ENCODE measurements at regions not wholly inside any gene's neighbourhood (a gene's known extent, or its start where the extent isn't known, plus 50 kb on each side); places are given as distances from the start of the nearest gene placed in this dataset.

DNA sequence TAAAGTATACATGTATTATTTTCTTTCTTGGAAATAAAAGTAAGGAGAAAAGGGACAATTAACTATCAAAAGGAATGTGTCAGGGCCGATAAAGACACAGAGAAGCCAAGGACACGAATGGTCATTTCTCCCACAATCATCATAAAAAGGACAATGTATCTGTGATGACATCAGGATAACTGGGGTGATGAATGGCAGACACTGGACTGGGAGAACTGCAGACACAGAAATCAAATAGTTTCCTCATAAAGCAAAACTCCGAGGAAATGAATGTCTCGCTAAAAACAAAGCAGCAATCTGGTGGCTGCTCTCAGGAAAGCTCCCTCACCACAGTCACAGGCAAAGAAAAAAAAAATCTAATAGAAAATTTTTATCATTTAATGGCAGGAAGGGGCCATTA, 69.3 kb upstream of the NPY start:
- no peak overlapping the region for H3K4me3 ChIP-seq (ENCODE audit: control insufficient read depth, low read depth, low read length)
- TF ChIP-seq, protein P1, sequence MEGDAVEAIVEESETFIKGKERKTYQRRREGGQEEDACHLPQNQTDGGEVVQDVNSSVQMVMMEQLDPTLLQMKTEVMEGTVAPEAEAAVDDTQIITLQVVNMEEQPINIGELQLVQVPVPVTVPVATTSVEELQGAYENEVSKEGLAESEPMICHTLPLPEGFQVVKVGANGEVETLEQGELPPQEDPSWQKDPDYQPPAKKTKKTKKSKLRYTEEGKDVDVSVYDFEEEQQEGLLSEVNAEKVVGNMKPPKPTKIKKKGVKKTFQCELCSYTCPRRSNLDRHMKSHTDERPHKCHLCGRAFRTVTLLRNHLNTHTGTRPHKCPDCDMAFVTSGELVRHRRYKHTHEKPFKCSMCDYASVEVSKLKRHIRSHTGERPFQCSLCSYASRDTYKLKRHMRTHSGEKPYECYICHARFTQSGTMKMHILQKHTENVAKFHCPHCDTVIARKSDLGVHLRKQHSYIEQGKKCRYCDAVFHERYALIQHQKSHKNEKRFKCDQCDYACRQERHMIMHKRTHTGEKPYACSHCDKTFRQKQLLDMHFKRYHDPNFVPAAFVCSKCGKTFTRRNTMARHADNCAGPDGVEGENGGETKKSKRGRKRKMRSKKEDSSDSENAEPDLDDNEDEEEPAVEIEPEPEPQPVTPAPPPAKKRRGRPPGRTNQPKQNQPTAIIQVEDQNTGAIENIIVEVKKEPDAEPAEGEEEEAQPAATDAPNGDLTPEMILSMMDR (conservative IDR thresholded peaks at IDR 0.05; ENCODE audit: control insufficient read depth, insufficient read depth, low read depth, low read length), result no peak
- DNase-seq (ENCODE audit: low read depth), result no peak

DNA sequence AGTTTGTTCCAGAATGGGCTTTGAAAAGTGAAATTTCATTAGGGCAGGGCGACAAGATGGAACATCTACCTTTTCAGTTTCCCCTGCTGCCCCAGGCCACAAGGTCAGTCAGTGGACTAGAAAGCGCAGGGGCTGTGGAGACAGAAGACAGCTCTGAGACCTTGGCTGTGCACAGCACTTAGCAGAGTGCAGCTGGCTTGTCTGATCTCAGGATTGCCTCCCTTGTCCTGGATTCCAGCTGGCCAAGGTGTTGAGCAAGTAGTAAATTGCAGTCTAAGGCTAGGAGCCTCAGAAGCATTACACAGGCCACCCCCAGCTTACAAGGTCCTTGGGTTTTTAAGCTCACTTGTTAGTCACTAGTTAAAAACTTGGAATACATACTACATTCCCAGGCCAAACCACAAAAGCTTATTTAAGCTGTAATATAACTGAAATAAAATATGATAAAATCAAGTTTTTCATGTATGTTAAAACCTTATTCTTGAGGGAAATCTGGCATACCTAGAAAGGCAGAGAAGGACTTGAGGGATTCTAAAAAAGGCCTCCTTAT, 67.3 kb upstream of the NPY start:
- H3K4me3 ChIP-seq (ENCODE audit: control insufficient read depth, low read depth, low read length), result no peak overlapping the region
- TF ChIP-seq, protein P1 (conservative IDR thresholded peaks at IDR 0.05; ENCODE audit: control insufficient read depth, insufficient read depth, low read depth, low read length), result no peak
- peak; percentile 15 for DNase-seq (ENCODE audit: low read depth)

DNA sequence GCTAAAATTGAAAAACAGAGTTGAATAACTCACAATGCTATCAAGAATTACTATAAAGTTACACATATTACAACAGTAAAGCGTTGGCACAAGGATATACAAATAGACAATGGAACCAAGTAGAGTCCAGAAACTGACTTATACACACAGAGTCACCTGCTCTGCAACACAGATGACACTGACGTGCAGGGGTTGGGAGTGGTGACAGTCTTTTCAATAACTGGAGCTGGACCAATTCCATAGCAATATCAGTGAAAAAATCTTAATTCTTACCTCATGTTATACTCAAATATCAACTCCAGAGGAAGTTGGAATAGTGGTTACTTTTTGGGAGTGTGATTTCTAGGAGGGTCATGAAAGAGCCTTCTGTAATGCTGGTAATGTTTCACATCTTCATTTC, 62.5 kb upstream of the NPY start:
- H3K4me3 ChIP-seq (ENCODE audit: control insufficient read depth, low read depth, low read length), result no peak overlapping the region
- TF ChIP-seq, protein P1 (conservative IDR thresholded peaks at IDR 0.05; ENCODE audit: control insufficient read depth, insufficient read depth, low read depth, low read length), result no peak
- DNase-seq (ENCODE audit: low read depth), result no peak

DNA sequence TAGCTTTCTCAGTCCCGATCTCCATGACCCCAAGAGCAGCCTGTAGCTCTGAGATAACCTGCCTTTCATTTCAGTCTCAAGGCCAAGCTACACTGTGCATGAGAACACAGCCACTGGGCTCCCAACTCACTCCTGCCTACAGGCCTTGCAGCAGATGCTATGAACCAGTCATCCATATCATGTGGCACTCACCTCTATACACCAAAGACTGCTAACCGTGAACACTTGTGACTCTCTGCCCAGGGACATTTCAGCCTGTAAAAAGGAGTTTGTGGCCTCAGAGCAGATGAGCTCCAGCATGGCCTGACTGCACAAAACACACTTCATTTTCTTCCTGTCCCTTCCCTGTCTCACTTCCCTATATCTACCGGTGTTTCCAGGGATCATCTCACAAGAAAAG, 56.9 kb upstream of the NPY start:
- no peak overlapping the region for H3K4me3 ChIP-seq (ENCODE audit: control insufficient read depth, low read depth, low read length)
- no peak for DNase-seq (ENCODE audit: low read depth)
- TF ChIP-seq, protein P1 (conservative IDR thresholded peaks at IDR 0.05; ENCODE audit: control insufficient read depth, insufficient read depth, low read depth, low read length), result no peak

DNA sequence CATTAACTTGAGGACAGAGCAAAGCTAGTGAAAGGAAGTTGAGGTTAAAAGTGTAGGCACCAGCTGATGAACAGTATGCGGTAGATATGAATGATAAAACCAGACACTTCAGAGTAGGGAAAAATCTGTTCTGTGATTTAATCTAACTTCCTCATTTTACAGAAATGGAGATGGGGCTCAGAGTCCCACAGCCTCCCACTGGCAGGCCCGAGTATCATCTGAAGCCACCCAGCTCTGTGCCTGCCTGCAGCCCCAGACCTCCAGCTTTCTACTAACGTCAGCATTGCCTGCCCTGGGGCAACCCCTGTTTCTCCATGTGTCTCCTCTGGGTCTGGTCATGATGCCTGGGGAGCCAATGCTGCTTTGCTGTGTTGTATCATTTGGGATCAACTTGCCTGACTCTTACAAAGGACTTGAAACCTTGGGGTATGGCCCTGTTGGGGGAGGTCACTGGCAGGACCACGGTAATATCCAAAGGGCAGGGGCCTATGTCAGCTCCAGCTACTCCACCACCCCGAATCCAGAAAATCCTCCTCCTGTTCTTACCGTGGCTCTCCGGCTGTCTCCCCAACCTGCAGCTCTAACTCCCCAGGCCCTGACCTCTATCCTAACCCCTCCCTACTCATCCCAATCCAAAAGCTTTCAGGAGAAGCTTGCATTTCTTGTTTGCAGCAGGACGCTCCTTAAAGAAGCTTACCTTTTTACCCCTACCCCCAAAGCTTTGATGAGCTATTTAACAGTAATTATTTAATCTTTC, 56.2 kb upstream of the NPY start:
- TF ChIP-seq, protein P1 (conservative IDR thresholded peaks at IDR 0.05; ENCODE audit: control insufficient read depth, insufficient read depth, low read depth, low read length), result no peak
- DNase-seq (ENCODE audit: low read depth), result no peak

DNA sequence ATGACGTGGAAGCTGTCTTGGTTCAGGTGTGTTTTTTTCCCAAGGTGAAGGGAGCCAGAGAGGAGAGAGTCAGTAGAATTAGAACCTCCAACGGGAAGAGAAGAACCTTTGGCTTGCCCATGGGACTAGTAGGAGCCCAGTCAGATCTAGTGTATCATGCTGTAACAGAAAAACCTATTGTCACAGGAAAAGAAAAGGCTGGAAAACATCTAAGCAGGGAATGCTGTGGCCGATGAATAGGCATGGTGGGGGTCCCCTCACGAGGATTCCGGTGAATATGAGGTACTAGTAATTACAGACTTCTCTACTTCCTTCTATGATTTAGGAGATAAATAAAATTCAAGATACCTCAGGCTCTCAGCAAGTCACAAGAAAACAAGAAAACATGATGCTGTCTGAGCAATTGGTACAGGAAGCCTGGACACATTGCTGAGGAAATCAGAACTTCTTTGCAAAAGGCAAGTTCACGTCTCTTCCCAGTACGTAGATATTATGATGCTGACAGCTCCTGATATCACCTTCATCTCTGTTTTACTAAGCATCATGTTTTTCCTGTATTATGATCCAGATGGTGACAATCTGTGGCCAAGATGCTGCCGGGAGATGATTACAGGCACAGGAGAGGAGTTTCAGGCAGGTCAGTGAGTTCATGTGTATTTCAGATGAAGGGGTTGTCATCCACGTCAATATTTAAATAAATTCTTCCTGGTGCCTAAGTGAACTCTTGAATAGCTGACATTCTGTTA, 54.3 kb upstream of the NPY start:
- TF ChIP-seq, protein P1 (conservative IDR thresholded peaks at IDR 0.05; ENCODE audit: control insufficient read depth, insufficient read depth, low read depth, low read length), result no peak
- DNase-seq (ENCODE audit: low read depth), result no peak
- H3K4me3 ChIP-seq (ENCODE audit: control insufficient read depth, low read depth, low read length), result no peak overlapping the region

More for the DNA sequence above, 56.2 kb upstream of the NPY start:
- H3K4me3 ChIP-seq (ENCODE audit: control insufficient read depth, low read depth, low read length), result no peak overlapping the region
